Renal cortex interstitium (tissue), 11 donors: ENCODE measurements at regions not wholly inside any gene's neighbourhood (a gene's known extent, or its start where the extent isn't known, plus 50 kb on each side); places are given as distances from the start of the nearest gene placed in this dataset.
"Not testable (repeated sequence)": the region's sequence is repeated elsewhere in the genome, so short reads cannot be mapped to it uniquely, and the experiment has no call there.

Source experiments
- DNase-seq, 11 donors: peaks; one replicate each; pipeline ENCODE4 v3.0.0-alpha.2; 2013; ENCODE audit warnings: low read depth in 9 of 11, low spot score in 4 of 11; ENCODE audit errors: extremely low read depth in 1 of 11

- not testable (repeated sequence) for DNase-seq
These were observed 145.1 kb upstream of the FREM1 start for GRCh38 chr9:15055284-15055683.

DNA sequence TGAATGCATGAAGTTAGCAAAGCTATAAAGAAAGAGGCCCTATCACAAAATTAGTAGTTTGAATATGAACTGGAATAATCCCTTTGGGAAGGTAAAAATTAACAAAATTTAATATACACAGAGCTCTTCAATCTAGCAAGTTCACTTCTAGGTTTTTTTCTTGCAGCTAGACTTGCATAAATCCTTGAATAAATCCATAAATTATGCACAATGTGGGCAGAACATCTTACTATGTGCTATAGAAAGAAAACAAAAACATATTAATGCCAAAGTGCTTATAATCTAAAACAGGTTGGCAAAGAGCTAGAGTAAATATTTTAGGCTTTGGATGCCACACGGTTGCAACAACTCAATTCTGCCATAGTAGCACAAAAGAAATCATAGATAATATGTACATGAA, 138.5 kb upstream of the FREM1 start:
- no peak for DNase-seq

- no peak for DNase-seq
These were observed 136.9 kb upstream of the FREM1 start for GRCh38 chr9:15047028-15047551.

GRCh38 chr9:15033316-15033715, 123.1 kb upstream of the FREM1 start:
- DNase-seq = no peak

GRCh38 chr9:15032860-15033259, 122.6 kb upstream of the FREM1 start:
- DNase-seq = no peak

DNA sequence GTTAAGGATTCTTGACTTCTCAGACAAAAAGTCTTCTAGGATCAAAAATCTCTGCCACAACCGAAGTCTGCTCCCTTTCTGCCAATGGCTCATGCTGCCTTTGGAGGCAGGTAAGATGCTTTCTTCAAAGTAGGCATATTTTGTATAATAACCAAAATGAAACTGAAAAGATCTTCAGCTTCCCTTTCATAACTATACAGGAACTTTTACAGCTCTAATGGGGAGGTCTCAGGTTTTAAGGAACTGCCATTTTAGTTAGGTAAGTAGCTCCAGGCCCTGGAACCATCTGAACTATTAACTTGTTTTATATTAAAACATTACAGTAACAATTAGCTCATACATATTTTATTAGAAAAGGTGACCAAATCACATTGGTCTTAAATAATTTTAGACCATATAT, 110.9 kb upstream of the FREM1 start:
- no peak for DNase-seq

GRCh38 chr9:15018096-15018637, 107.9 kb upstream of the FREM1 start:
- DNase-seq = no peak

GRCh38 chr9:15010581-15010980, 100.4 kb upstream of the FREM1 start:
- no peak for DNase-seq

- DNase-seq = no peak
These were observed 97.5 kb upstream of the FREM1 start for GRCh38 chr9:15007698-15008097.

DNA sequence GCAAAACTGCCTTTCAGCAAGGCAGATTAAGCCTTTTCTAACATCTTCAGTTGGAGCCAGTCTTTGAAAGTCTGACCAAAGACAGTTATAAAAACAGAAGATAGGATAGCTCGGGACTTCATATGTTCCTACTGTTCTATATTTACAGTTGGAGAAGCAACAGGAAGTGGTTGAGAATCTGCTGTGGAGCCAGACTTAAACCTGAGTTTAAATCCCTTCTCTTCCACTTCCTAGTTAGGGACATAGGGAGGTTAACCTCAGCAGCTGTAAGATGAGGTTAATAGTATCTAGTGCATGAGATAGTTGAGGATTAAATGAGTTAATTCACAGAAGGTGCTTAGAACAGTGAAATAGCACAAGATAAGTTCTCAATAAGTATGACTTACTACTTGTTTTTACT, 84.5 kb upstream of the FREM1 start:
- no peak for DNase-seq

DNA sequence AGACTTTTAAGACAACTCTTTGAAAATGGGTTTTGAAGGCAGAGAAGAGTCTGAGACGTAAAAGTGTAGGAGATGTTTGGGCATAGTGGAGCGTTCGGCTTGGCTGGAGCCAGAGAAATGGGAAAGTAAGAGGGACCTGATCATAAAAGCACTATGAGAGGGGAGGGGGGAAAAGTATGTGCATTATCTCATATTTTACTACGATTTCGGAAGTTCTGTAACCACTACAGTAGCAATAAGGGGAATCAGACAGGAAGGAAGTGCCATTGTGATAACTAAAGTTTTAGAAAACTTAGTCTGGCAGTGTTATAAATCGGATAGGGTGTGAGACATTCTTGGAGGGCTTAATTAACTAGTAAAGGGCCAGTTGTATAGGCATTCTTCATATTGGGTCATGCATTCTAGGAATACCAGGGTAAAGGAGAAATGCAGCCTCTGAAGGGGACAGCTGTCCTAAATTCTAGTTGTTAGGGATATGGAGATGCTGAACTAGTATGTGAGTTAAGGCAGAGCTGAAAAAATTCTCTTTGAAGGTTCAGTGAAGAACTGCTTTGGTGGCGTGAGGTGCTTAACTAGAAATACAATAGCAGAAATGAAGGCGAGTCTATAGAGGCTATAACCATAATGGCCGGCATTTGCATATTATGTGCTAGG, 83.8 kb upstream of the FREM1 start:
- no peak for DNase-seq

- peak; percentile 68 to 93 (median 86) for DNase-seq
These were observed 83.0 kb upstream of the FREM1 start for GRCh38 chr9:14993061-14993800.

GRCh38 chr9:14992516-14992915, 82.3 kb upstream of the FREM1 start:
- no peak for DNase-seq

DNA sequence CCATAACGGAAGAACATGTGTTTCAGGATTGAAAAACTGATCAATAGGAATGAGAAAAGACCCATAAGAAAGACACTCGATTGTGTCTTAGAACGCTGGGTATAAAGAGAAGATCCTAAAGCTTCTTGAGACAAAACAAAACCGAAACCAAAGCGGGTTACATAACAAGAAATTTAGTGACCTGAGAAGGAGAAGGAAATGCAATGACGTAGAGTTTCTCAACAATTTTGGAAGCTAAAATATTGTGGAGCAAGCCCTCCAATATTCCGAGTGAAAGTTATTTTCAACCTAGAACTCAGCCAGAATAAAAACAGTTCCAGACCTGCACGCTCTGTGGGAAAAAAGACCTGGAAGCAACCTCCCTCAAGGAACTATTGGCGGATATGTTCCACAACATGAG, 81.9 kb upstream of the FREM1 start:
- DNase-seq = no peak

GRCh38 chr9:14990647-14991046, 80.4 kb upstream of the FREM1 start:
- not testable (repeated sequence) for DNase-seq

DNA sequence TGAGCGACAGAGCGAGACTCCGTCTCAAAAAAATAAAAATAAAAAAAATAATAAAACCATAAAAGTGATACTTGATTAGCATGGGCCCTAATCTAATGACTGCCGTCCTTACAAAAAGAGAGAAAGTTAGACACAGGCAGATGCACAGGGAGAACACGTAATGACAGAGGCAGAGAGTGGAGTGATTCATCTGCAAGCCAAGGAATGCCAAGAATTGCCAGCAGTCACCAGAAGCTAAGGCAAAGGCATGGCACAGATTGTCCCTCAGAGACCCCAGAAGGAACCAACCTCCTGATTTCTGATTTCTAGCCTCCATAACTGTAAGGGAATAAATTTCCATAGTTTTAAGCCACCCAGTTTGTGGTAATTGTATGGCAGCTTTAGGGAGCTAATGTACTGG, 79.6 kb upstream of the FREM1 start:
- DNase-seq = no peak

DNA sequence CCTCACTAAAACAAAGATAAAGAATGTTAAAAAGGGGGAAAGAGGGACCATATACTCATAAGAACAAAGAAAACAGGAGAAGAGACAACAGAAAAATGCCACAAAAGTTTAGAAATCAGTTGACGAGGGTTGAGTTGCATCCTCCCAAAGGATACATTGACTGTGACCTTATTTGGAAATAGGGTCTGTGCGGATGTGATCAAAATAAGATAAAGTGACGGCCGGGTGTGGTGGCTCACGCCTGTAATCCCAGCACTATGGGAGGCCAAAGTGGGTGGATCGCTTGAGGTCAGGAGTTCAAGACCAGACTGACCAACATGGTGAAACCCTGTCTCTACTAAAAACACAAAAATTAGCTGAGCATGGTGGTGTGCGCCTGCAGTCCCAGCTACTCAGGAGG, 79.1 kb upstream of the FREM1 start:
- not testable (repeated sequence) for DNase-seq

GRCh38 chr9:14987858-14988257, 77.6 kb upstream of the FREM1 start:
- DNase-seq = no peak

- no peak for DNase-seq
These were observed 75.2 kb upstream of the FREM1 start for GRCh38 chr9:14985419-14985818.

DNA sequence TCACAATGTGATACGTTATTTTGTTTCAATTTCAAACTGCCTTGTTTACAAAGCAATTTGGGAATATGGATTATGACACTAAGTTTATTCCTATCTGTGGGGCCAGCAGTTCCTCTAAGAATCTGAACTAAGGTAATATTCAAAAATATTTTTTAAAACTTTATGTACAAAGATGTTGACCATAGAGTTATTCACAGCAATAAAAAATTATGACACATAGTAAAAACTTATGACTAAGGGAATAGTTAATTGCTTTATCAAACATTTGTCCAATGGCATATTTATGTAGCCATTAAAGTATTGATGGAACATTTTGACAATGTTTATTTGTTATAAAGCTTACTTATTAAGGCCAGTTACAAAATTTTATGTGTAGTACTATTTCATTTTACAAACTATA, 73.4 kb upstream of the FREM1 start:
- DNase-seq = no peak
